ENCODE measurements at regions not wholly inside any gene's neighbourhood (a gene's known extent, or its start where the extent isn't known, plus 50 kb on each side); places are given as distances from the start of the nearest gene placed in this dataset.
A peak's percentile ranks its signal among the peaks of the same experiment; 100 is the strongest.

DNA sequence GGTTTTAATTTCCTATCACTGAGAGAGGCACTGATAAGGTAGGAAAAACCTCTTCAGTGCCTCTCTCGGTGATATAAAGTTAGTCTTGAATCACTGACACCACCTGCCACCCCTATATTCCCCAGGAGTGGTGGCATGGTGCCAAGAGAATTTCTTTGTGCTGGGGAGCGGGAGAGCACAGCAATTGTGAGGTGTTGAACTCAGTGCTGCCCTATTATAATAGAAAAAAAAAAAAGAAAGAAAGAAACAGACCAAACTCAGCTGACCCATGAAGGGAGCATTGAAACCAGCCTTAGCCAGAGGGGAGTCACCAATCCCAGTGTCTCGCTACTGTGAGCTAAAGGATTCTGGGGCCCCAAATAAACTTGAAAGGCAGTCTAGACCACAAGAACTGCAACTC is 201.4 kb upstream of the STT3B start:
- DNase-seq (ENCODE audit: low read depth) (no peak), FAIRE-seq (no peak)
- H3K27ac Mint-ChIP-seq (ENCODE audit: unreplicated experiment) = no peak overlapping the region
- H3K36me3 ChIP-seq (ENCODE audit: insufficient read depth, low read length) = no peaks in the 10 kb centered on the region
- H3K9me3 ChIP-seq (ENCODE audit: insufficient read depth, low read depth, low read length) = peaks cover 4% of the 10 kb centered on the region
- no peaks in the 10 kb centered on the region for H3K4me1 ChIP-seq (ENCODE audit: insufficient read depth, low read length)
- no peak overlapping the region for H3K4me3 Mint-ChIP-seq (ENCODE audit: unreplicated experiment)
- H3K4me2 ChIP-seq (ENCODE audit: low read length) = no peak overlapping the region
- peaks cover 9% of the 10 kb centered on the region for H3K9me3 Mint-ChIP-seq (ENCODE audit: unreplicated experiment)
- H3K27ac ChIP-seq (ENCODE audit: low read depth, low read length) = no peak overlapping the region
- H3K9ac ChIP-seq (ENCODE audit: low read length) = no peak overlapping the region
- no peaks in the 10 kb centered on the region for H4K20me1 ChIP-seq (ENCODE audit: insufficient read depth, low read length)
- no peaks in the 10 kb centered on the region for H3K36me3 Mint-ChIP-seq (ENCODE audit: low read depth, unreplicated experiment)
- peaks cover 6% of the 10 kb centered on the region for H3K27me3 Mint-ChIP-seq (ENCODE audit: low read depth, unreplicated experiment)
- H3K4me1 Mint-ChIP-seq (ENCODE audit: low read depth, unreplicated experiment) = no peaks in the 10 kb centered on the region
- no peaks in the 10 kb centered on the region for H3K27me3 ChIP-seq (ENCODE audit: insufficient read depth, low read length)
- no peak overlapping the region for H2AFZ ChIP-seq (ENCODE audit: low read depth, low read length)
- no peak overlapping the region for H3K4me3 ChIP-seq (ENCODE audit: insufficient read depth, low read depth, low read length)
- no peak for TF ChIP-seq EZH2 (IDR thresholded peaks at IDR 0.05; ENCODE audit: insufficient read depth, low read length)
- no peaks in the 10 kb centered on the region for H3K79me2 ChIP-seq (ENCODE audit: insufficient read depth, low read length)

DNA sequence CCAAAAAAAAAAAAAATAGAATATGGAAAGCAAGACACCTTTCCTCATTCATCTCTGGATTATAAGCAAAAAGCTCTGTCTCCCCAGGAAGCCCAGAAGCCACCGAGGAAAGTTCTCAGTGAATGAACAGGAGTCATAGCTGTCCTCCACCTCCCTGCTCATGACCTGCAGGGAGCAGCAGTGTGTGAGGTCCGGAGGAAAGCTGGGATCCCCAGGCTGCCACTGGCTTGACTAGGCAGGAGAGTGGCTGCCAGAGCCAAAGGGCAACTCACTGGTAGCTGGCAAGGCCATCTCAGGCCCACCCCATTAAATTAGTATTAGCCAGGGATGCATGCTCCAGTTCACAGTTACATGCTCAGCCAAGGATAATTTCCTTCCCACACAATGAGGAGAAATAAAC is 191.6 kb upstream of the STT3B start:
- no peak overlapping the region for H3K9ac ChIP-seq (ENCODE audit: low read length)
- DNase-seq (ENCODE audit: low read depth) (no peak), FAIRE-seq (no peak)
- H3K79me2 ChIP-seq (ENCODE audit: insufficient read depth, low read length) = no peaks in the 10 kb centered on the region
- H3K27me3 Mint-ChIP-seq (ENCODE audit: low read depth, unreplicated experiment) = peaks cover 7% of the 10 kb centered on the region
- no peak overlapping the region for H3K4me2 ChIP-seq (ENCODE audit: low read length)
- H3K36me3 Mint-ChIP-seq (ENCODE audit: low read depth, unreplicated experiment) = no peaks in the 10 kb centered on the region
- no peaks in the 10 kb centered on the region for H4K20me1 ChIP-seq (ENCODE audit: insufficient read depth, low read length)
- no peaks in the 10 kb centered on the region for H3K9me3 ChIP-seq (ENCODE audit: insufficient read depth, low read depth, low read length)
- H3K27ac ChIP-seq (ENCODE audit: low read depth, low read length) = no peak overlapping the region
- no peaks in the 10 kb centered on the region for H3K27me3 ChIP-seq (ENCODE audit: insufficient read depth, low read length)
- no peaks in the 10 kb centered on the region for H3K4me1 ChIP-seq (ENCODE audit: insufficient read depth, low read length)
- H3K4me3 Mint-ChIP-seq (ENCODE audit: unreplicated experiment) = no peak overlapping the region
- H3K9me3 Mint-ChIP-seq (ENCODE audit: unreplicated experiment) = no peaks in the 10 kb centered on the region
- H3K36me3 ChIP-seq (ENCODE audit: insufficient read depth, low read length) = no peaks in the 10 kb centered on the region
- H2AFZ ChIP-seq (ENCODE audit: low read depth, low read length) = no peak overlapping the region
- no peak overlapping the region for H3K4me3 ChIP-seq (ENCODE audit: insufficient read depth, low read depth, low read length)
- H3K27ac Mint-ChIP-seq (ENCODE audit: unreplicated experiment) = no peak overlapping the region
- TF ChIP-seq EZH2 (IDR thresholded peaks at IDR 0.05; ENCODE audit: insufficient read depth, low read length) = no peak
- TF ChIP-seq, protein P1, sequence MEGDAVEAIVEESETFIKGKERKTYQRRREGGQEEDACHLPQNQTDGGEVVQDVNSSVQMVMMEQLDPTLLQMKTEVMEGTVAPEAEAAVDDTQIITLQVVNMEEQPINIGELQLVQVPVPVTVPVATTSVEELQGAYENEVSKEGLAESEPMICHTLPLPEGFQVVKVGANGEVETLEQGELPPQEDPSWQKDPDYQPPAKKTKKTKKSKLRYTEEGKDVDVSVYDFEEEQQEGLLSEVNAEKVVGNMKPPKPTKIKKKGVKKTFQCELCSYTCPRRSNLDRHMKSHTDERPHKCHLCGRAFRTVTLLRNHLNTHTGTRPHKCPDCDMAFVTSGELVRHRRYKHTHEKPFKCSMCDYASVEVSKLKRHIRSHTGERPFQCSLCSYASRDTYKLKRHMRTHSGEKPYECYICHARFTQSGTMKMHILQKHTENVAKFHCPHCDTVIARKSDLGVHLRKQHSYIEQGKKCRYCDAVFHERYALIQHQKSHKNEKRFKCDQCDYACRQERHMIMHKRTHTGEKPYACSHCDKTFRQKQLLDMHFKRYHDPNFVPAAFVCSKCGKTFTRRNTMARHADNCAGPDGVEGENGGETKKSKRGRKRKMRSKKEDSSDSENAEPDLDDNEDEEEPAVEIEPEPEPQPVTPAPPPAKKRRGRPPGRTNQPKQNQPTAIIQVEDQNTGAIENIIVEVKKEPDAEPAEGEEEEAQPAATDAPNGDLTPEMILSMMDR (IDR thresholded peaks at IDR 0.05; ENCODE audit: insufficient read depth, low read depth, low read length) = no peak
- H3K4me1 Mint-ChIP-seq (ENCODE audit: low read depth, unreplicated experiment) = no peaks in the 10 kb centered on the region

GRCh38 chr3:31343075-31343474 is 189.7 kb upstream of the STT3B start:
- Histone ChIP-seq H4K20me1 (ENCODE audit: insufficient read depth, low read length) (no peaks in the 10 kb centered on the region), H3K9ac (ENCODE audit: low read length) (no peak overlapping the region), H3K27me3 (ENCODE audit: insufficient read depth, low read length) (no peaks in the 10 kb centered on the region), H3K9me3 (ENCODE audit: insufficient read depth, low read depth, low read length) (no peaks in the 10 kb centered on the region), H3K4me2 (ENCODE audit: low read length) (no peak overlapping the region), H3K79me2 (ENCODE audit: insufficient read depth, low read length) (no peaks in the 10 kb centered on the region), H3K4me1 (ENCODE audit: insufficient read depth, low read length) (no peaks in the 10 kb centered on the region), H3K36me3 (ENCODE audit: insufficient read depth, low read length) (no peaks in the 10 kb centered on the region), H2AFZ (ENCODE audit: low read depth, low read length) (no peak overlapping the region), H3K4me3 (ENCODE audit: insufficient read depth, low read depth, low read length) (no peak overlapping the region), H3K27ac (ENCODE audit: low read depth, low read length) (no peak overlapping the region)
- peak; percentile 66 for FAIRE-seq
- TF ChIP-seq, protein P1 (IDR thresholded peaks at IDR 0.05; ENCODE audit: insufficient read depth, low read depth, low read length) = no peak
- TF ChIP-seq EZH2 (IDR thresholded peaks at IDR 0.05; ENCODE audit: insufficient read depth, low read length) = no peak
- DNase-seq (ENCODE audit: low read depth) = peak; percentile 77
- H3K9me3 Mint-ChIP-seq (ENCODE audit: unreplicated experiment) = no peaks in the 10 kb centered on the region
- H3K36me3 Mint-ChIP-seq (ENCODE audit: low read depth, unreplicated experiment) = no peaks in the 10 kb centered on the region
- H3K27me3 Mint-ChIP-seq (ENCODE audit: low read depth, unreplicated experiment) = peaks cover 7% of the 10 kb centered on the region
- H3K4me3 Mint-ChIP-seq (ENCODE audit: unreplicated experiment) = no peak overlapping the region
- no peak overlapping the region for H3K27ac Mint-ChIP-seq (ENCODE audit: unreplicated experiment)
- H3K4me1 Mint-ChIP-seq (ENCODE audit: low read depth, unreplicated experiment) = no peaks in the 10 kb centered on the region
